ENCODE measurements at regions not wholly inside any gene's neighbourhood (a gene's known extent, or its start where the extent isn't known, plus 50 kb on each side); places are given as distances from the start of the nearest gene placed in this dataset.

DNA sequence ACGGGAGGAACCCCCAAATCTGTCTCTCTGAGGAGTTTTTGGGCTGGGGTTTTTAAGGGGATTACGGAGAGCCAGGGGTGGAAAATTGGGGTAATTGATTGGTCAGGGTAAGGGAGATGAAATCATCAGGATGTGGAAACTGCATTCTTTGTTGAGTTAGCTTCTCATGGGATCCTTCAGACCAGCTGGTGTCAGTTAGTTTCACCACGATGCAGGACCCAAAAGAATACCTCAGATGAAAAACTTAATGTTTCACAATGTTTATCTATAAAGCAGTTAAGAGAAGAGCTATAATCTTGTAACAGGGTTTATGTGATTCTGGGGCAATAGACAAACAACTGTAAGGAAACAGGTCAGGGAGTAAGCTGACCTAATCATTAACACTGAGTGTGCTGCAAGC, 230.8 kb downstream of the POU4F1 start:
- no peak for DNase-seq (ENCODE audit: low spot score)
- in situ Hi-C loops (cut with HindIII; ENCODE audit: low sequenced_read_pairs): no loop called here

DNA sequence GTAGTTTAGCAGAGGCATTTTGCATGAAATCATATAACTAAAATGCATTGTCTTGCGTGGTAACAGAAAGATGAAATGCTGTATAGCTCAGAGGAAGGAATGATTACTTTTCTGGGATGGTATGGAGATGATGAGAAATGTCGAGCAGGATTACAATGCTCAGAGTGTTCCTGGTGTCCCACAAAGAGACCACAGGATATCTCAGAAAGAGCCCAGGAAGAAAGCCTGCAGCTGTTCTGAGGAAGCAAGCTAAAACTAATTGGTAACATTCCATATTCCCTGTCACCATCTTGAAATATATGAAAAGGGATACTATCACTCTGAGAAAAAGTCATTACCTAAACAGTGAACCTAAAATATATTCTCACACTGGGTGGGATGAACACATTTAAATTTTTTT, 233.1 kb downstream of the POU4F1 start:
- in situ Hi-C loops (cut with HindIII; ENCODE audit: low sequenced_read_pairs): no loop called here

DNA sequence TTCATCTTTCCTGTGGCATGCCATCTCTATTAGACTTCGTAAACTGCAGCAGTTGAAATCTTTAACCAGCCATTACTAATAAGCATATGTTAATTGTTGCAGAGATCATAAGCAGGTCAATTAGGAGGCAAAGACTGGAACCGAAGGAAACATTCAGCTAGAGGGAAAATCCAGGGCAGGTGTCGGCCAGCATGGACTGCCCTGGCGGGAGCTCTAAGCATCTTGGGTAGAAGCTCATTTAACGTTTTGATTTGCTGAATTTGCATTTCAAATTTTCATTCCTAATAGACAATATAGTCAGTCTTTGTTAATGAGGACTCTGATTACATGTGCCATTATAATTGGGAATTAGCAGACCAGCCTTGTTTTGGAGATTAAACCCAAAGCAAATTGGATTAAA, 238.6 kb downstream of the POU4F1 start:
- DNase-seq (ENCODE audit: low spot score): no peak
- in situ Hi-C loops (cut with HindIII; ENCODE audit: low sequenced_read_pairs): no loop called here

More for the DNA sequence above, 233.1 kb downstream of the POU4F1 start:
- no peak for DNase-seq (ENCODE audit: low spot score)

DNA sequence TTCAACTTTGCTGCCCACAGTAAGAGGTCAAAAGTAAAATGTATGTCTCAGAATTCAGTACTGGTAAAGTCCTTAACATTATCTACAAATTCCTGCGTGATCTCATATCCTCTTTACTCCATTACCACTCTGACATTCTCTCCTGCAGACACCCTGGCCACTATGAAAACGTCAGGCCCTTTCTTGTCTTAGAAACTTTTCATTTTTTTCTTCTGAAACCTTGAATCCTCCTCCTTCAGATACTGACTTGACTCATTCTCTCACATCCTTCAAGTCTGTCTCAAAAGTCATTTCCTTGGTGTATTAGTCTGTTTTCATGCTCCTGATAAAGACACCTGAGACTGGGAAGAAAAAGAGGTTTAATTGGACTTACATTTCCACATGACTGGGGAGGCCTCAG, 262.3 kb downstream of the POU4F1 start:
- DNase-seq (ENCODE audit: low spot score): no peak
- in situ Hi-C loops (cut with HindIII; ENCODE audit: low sequenced_read_pairs): no loop called here

DNA sequence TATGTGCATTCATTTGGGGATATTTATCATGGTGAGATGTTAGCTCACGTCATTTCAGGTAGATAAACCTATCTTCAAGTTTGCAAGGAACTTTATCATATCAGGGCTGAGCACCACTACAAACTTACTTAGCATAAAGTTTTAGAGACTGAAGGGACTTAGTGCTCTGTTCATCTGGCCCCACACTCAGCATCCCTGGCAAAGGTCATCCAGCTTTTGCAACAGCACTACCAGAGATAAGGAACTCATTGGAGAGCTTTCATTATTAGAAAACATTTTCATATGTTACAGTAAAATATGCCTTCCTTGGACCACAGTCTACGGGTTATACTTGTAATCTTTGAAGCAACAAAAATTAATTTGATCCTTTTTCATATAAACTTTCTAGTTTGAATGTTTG, 263.4 kb downstream of the POU4F1 start:
- in situ Hi-C loops (cut with HindIII; ENCODE audit: low sequenced_read_pairs): no loop called here
- DNase-seq (ENCODE audit: low spot score): no peak

DNA sequence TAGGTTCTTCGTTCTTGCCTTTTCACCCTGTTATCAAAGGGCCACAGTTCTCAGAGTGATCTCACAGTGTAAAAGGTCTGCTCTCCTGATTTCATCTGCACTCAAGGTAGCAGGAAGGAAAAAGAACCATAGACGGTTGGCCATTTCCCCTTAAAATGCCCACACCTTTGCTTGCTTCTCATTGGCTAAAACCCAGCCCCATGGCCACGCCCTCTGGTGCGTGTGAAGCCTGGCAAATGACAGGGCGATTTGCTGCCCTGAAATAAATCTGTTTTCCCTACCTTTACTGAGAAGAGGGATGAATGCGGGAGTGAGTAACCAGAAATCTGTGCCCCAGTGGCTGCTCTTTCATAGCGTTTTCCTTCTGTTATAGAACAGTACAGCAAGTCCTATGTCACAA, 269.3 kb downstream of the POU4F1 start:
- no peak for DNase-seq (ENCODE audit: low spot score)
- in situ Hi-C loops (cut with HindIII; ENCODE audit: low sequenced_read_pairs): no loop called here

DNA sequence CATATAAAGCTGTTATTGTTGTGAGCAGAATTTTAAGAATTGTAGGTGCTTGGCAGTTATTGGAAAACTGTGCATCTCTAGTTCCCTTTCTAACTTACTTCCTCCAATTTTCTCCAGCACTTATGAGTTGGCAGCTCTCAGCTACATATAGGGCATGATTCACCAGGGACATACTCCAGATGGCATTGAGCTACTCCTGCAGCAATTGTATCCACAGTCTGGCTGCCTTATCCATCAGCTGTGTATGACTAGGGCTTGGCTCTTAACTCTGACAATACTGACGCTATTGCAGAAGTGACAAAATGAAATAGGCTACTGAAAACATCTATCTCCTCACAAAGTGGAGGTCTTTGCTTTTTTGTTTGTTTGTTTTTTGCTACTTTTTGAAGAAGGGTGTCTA, 276.7 kb downstream of the POU4F1 start:
- in situ Hi-C loops (cut with HindIII; ENCODE audit: low sequenced_read_pairs): no loop called here
- DNase-seq (ENCODE audit: low spot score): no peak

DNA sequence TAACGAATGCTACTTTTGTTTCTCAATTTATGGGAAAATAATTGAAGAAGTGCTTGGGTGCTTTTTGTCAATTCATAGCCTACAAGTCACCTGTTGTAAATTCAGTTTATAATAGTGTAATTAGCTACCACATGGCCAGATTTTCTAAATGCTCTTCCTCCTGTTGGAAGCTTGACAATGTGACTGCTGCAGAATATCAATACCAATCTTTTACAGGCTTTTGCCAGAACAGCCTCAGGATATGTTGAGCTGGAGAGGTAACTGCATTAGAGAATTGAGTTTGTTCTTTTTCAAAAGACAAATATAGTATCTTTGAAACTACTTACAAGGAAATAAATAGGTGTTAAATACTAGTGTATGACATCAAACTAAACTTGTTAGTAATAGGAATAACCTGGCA, 277.8 kb downstream of the POU4F1 start:
- in situ Hi-C loops (cut with HindIII; ENCODE audit: low sequenced_read_pairs): no loop called here
- DNase-seq (ENCODE audit: low spot score): no peak

DNA sequence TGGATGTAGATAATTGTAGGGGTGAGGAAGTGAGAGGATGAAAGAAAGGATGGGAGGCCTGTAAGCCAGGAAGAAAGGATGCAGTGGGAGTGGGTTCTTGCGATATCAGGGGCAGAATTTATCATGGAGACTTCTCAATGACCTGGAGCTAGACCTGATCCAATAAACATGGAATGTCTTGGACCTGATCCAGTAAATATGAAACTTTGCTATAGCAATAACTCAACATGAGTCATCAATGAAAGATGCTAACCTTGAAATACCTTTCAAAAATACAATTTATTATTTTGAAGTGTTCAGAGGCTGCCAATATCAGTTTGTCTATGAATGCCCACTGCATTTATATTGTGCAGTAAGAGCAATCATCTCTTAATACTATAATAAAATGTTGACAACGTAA, 279.5 kb downstream of the POU4F1 start:
- in situ Hi-C loops (cut with HindIII; ENCODE audit: low sequenced_read_pairs): no loop called here
- DNase-seq (ENCODE audit: low spot score): no peak

DNA sequence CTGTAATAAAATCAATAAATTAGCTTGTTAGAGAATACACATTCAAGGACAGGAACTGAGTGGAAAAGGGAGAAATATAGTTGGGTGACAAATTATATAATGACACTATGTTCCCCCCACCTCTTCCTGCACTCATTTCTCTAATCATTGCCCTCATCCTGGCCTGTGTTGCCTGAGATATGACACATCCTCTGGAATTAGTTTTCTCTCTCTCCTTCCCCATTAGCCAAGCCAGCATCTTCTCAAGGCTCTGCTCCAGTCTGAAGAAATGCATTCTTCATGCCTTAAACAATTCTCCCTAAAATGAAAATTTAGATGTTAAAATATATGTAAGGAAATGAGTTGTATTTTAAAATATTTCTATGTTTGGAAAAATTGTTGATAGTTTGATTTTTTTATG, 280.3 kb downstream of the POU4F1 start:
- in situ Hi-C loops (cut with HindIII; ENCODE audit: low sequenced_read_pairs): no loop called here
- DNase-seq (ENCODE audit: low spot score): no peak

DNA sequence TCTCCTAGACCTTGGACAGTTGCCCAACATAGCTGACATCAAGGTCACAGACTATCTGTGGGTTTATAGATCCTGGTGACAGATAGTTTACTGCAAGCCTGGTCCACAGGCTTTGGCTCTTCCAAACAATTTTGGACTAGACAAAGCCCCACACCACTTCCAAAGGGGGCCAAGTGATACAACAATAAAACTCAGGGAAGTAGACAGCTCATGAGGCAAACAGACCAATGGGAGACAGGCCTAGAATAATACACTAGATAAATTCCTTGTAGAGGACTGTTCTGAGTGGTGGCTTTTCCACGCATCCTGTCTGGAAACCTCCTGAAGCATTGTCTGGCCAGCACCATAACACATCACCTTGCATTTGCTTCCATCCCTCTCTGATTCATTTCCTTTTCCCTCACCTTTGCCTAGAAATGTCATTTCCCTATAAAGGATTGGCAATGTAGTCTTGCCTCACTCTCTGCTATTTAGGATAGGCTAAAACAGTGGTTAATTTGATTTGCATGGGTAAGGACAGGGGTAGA, 284.2 kb downstream of the POU4F1 start:
- in situ Hi-C loops (cut with HindIII; ENCODE audit: low sequenced_read_pairs): no loop called here
- DNase-seq (ENCODE audit: low spot score): no peak

DNA sequence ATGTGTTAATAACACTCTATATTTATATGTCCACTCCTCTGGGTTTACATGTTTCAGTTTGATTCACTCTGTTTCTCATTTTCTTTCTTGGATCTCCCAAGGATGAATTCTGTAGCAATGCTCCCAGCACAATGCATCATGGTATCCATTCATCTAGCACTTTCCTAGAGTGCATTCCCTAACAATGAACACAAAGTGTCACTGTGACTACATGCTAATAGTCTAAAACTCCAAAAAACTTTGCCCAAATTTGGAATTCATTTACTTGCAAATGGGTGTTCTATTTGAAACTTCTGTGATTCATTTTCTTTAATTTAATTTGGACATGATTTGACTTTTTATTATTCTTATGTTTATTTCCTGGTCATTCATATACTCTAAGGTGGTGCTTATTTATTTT, 286.3 kb downstream of the POU4F1 start:
- in situ Hi-C loops (cut with HindIII; ENCODE audit: low sequenced_read_pairs): no loop called here
- peak; percentile 9 for DNase-seq (ENCODE audit: low spot score)

DNA sequence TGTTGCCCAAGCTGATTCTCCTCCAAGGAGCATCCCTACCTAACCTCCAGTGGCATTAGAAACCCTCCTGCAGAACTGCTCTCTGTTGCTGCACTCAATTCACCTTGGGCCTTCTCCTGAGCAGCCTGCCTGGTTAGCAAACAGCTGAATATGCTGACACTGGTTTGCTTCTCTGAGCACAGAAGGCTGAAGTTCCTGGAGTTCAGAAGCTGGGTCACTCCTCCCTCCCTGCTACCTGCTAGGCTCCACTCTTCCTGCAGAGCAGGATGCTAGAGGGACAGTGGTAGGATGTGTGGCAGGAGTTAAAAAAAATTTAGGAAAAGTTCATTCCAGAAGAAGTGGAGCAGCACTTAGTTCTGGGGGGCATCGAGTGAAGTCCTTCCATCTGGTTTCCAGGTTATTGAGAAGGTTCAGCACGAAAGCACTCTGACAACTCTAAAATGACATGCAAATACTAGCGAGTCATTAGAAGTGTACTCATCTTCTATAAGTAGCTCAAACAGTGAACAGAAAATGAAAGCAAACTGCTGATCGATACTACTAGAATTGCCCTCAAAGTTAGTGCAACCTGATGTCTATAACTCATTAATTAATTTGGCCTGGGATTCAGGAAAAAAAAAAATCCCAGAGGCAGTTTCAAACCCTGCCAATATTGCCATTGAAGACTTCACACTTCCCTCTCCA, 293.7 kb downstream of the POU4F1 start:
- in situ Hi-C loops (cut with HindIII; ENCODE audit: low sequenced_read_pairs): no loop called here
- no peak for DNase-seq (ENCODE audit: low spot score)

DNA sequence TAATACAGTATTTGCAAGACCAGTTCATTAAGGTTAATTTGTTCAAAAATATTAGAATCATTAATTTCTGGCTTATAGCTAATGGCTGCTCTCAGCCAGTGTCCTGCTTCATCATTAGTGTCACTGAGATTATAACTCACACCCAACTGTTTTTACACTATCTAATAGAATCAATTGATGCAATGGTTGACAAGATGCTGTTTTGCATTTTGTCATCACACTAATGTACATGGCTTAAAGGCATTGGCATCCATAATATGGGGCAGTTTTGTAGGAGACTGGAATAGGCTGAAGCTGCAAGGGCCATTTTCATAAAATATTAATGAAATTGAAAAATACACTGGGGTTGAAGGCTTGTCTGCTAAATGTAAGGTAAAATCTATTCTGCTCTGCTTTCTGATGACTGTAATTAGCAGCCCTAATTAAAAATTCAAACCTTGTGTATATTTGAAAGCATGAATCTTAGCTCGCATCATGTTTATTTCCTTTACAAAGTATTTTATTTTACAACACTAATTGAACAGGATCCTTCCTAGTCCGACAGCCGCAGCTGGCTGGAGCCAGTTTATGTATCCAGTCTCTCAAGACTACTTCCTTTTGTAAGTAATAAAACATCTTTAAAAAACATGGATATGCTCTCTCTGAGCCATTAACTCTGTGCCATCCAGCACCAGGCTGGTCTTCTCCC, 296.7 kb downstream of the POU4F1 start:
- in situ Hi-C loops (cut with HindIII; ENCODE audit: low sequenced_read_pairs): no loop called here
- DNase-seq (ENCODE audit: low spot score): no peak

DNA sequence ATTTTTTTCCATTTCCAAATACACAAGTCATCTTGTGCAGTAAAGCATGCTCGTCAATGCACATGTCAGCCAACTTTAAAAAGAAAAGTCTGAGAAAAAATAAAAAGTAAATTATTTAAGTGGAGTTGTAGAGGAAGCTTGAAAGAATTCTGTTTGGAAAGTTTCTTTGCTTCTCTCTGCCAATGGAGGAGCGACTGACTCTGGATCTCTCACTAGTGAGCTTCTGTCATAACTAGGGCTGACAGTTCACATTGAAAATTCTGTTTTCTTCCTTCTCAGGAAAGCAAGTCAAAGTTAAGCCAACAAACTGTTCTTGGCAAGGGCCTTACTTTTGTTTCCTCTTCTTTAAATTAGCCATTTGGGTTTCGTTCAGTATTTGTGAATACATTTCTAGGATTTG, 298.2 kb downstream of the POU4F1 start:
- in situ Hi-C loops (cut with HindIII; ENCODE audit: low sequenced_read_pairs): no loop called here
- no peak for DNase-seq (ENCODE audit: low spot score)

DNA sequence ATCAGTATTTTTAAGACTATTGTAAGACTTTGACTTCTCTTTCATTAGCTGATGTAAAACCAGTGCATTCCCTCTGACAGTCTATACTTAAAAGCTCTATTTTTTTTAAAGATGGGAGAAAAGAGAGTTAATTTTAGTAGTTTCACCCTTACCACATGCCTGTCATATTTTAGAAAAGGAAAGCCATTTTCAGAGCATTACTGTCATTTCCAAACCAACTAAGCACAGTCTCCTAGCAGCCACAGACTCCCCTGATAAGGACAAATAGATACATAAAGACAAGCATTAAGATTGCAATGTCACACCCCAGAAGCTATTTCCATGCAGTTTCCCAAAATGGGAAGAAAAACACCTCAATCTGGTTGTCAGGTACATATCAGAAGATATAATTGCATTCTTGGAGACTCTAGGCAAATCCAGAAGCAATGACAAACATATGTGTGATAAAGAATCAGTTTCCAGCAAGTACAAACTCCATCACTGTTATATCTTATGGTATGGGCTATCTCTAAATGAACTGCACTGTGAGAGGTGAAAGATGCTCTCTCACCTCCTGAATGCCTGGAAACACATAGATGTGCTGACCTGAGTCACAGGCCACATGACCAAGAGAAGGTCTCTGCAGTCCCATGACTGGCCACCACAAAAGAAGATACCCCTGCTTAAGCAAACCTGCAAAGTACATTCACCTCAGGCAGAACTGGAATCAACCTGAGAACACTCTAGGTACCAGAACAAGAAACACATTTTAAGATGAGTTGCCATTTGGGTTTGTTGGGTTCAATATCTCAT, 303.3 kb downstream of the POU4F1 start:
- DNase-seq (ENCODE audit: low spot score): no peak
- in situ Hi-C loops (cut with HindIII; ENCODE audit: low sequenced_read_pairs): no loop called here

DNA sequence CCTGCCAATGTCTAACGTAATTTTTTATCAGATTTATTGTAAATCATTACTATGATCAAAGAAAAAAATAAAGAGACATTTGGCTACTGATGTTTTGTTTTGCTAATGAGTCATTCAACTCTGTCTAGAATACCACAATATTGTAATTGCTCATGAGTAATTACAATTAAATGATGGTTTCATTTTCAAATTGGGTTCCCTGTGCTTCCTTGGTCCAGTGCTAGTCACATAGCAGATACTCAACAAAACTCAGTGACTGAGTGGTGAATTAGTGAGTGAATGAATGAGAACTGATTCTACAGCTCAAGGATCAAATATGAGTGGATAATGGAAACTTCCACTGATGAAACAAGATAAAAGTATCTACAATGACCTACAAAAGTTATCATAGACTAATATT, 304.7 kb downstream of the POU4F1 start:
- no peak for DNase-seq (ENCODE audit: low spot score)
- in situ Hi-C loops (cut with HindIII; ENCODE audit: low sequenced_read_pairs): no loop called here

DNA sequence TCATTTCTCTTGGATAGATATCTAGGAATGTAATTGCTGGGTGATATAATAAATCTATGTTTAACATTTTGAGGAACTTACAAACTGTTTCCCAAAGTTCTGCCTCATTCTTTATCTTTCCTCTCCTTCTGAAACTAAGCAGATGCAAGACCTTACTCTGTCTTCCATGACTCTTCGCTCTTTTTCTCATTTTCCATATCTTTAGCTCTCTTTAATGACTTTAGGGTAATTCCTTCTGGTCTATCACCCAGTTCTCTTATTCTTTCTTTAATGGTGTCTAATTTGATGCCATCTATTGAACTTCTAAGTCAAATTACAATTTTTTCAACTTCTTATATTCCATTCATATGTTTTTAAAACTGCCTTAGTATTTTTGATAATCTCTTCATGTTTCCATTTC, 316.6 kb downstream of the POU4F1 start:
- in situ Hi-C loops (cut with HindIII; ENCODE audit: low sequenced_read_pairs): no loop called here
- DNase-seq (ENCODE audit: low spot score): no peak

DNA sequence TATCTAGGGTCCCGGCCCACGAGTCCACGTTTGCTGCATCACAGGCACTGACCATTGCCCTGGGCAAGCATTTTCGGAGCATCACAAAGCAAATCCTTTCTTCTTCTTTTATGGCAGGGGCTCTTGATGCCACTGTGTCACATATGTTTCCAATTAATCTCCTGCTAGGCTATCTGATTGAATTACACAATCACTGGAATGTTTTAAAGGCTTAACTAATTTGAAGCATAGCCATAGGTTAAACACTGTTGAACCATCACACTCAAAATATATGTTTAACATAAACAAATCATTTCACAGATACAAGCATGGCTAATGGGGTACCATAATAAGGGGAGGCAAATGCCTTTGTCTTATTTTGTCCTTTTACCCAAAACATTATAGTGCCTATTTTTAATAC, 338.3 kb downstream of the POU4F1 start:
- no peak for DNase-seq (ENCODE audit: low spot score)
- in situ Hi-C loops (cut with HindIII; ENCODE audit: low sequenced_read_pairs): no loop called here

DNA sequence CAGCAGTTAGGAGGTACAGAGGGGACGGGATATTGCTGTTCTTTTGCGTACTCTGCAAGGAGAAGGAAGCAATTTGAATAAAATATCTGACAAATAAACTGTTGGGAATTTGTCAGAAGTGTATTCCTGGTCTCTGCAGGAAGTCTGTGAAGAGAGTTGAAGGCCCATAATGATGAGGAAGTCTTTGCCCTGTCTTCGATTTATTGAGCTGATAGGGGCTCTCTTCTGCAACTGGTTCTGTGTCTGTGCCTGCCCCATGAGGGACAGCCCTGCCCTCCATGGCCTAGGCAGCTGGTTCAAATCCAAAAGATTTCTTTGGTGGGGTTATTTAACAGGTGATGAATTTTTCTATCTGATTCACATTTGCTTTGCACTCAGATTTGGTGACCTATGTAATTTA, 339.7 kb upstream of the EDNRB start:
- DNase-seq (ENCODE audit: low spot score): no peak
- in situ Hi-C loops (cut with HindIII; ENCODE audit: low sequenced_read_pairs): no loop called here

All from G401 (cell line).